ENCODE measurements at regions not wholly inside any gene's neighbourhood (a gene's known extent, or its start where the extent isn't known, plus 50 kb on each side); places are given as distances from the start of the nearest gene placed in this dataset.

- TF ChIP-seq CTCF (IDR thresholded peaks at IDR 0.05; ENCODE audit: insufficient read depth, low read depth, low read length, missing control alignments), result no peak
- H3K4me3 ChIP-seq (ENCODE audit: low read length), result no peak overlapping the region
- DNase-seq (ENCODE audit: low read depth), result no peak
These were observed 59.5 kb upstream of the KCNA3 start for GRCh38 chr1:110734133-110734680.

DNA sequence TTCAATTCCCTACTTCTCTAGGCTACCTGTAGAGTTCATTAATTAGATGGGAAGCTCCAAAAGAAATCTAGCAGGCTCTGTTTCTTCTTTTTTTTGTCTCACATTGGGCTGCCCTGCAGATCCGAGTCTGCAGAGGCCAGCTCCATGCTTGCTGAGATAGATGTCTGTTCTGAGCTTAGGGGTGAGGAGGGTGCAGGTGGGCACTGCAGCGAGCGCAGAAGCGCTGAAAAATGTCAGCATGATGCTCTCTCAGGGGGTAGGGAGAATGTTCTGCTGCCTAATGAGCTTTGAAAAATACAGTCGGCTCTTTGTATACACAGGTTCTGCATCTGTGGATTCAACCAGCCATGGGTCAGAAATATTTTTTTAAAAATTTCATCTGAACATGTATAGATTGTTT lies 56.8 kb upstream of the KCNA3 start:
- no peak overlapping the region for H3K4me3 ChIP-seq (ENCODE audit: low read length)
- no peak for DNase-seq (ENCODE audit: low read depth)
- no peak for TF ChIP-seq CTCF (IDR thresholded peaks at IDR 0.05; ENCODE audit: insufficient read depth, low read depth, low read length, missing control alignments)

GRCh38 chr1:110728388-110729001 lies 53.8 kb upstream of the KCNA3 start:
- H3K4me3 ChIP-seq (ENCODE audit: low read length), result no peak overlapping the region
- no peak for DNase-seq (ENCODE audit: low read depth)
- TF ChIP-seq CTCF (IDR thresholded peaks at IDR 0.05; ENCODE audit: insufficient read depth, low read depth, low read length, missing control alignments), result no peak

- no peak for DNase-seq (ENCODE audit: low read depth)
- no peak overlapping the region for H3K4me3 ChIP-seq (ENCODE audit: low read length)
- TF ChIP-seq CTCF (IDR thresholded peaks at IDR 0.05; ENCODE audit: insufficient read depth, low read depth, low read length, missing control alignments), result no peak
These were observed 52.5 kb upstream of the KCNA3 start for GRCh38 chr1:110727246-110727645.

- TF ChIP-seq CTCF (IDR thresholded peaks at IDR 0.05; ENCODE audit: insufficient read depth, low read depth, low read length, missing control alignments), result no peak
- no peak for DNase-seq (ENCODE audit: low read depth)
- no peak overlapping the region for H3K4me3 ChIP-seq (ENCODE audit: low read length)
These were observed 52.0 kb upstream of the KCNA3 start for GRCh38 chr1:110726755-110727154.

Measured in epithelial cell of esophagus (primary cell).